NCI-H1436 treated with DMSO at 0.1 percent for 48 hours (cell line): ENCODE measurements at regions not wholly inside any gene's neighbourhood (a gene's known extent, or its start where the extent isn't known, plus 50 kb on each side); places are given as distances from the start of the nearest gene placed in this dataset.

Source experiments
- DNase-seq: peaks from one replicate; lab custom pipeline; 2025; lab: John Stamatoyannopoulos, UW

DNA sequence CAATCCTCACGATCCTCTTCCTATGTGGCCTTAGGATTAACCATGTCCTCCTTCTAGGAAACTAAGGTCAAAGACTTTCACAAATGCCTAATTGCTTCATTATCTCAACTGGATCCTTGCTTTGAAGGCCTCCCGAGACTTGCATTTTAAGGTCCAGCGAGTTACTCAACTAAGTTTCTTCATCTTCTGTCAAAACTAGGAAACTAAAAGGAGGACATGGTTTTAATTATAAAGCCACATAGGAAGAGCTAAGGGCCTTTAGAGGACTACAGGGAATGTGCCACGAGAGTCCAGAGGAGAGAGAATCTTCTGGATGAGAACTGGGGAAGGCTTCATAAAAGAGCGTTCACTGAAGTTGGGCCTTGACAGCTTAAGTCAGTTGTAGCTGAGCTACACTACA, 87.8 kb upstream of the LPP start:
- no peak for DNase-seq

DNA sequence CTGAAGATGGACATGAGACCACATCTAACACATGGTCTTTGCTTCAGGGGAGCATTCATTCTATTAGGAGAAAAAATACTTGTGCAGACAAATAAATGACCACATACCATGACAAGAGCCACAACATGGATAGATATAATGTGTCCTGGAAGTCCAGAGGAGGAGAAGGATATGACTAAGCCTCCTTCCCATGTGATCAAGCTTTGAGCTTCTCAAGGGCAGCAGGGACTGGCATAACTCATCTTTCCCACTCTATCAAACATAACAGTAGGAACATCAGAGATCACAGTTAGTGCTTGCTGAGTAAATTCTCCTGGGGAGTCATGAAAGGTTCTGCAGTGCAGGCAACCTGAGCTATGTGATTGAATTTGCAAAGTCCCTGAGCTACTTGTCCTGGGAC, 86.0 kb upstream of the LPP start:
- no peak for DNase-seq

DNA sequence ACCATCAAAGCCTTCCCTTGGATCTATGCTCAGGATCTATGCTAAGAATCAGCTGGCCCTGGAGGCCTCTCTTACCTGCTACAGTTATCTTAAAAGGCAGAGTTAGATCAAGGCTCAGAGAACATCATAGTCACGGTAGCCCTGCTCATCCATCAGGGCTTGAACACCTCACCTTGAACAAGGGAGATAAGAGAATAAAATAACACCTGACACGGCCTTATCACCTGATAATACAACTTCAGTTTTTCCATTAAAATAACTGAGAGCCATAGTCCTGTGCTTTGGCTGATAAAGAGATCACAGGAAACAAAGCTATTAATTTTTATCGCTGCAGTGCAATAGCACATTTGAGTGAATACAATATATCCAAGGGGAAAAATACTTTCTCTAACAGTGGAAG, 85.6 kb upstream of the LPP start:
- DNase-seq, result no peak

DNA sequence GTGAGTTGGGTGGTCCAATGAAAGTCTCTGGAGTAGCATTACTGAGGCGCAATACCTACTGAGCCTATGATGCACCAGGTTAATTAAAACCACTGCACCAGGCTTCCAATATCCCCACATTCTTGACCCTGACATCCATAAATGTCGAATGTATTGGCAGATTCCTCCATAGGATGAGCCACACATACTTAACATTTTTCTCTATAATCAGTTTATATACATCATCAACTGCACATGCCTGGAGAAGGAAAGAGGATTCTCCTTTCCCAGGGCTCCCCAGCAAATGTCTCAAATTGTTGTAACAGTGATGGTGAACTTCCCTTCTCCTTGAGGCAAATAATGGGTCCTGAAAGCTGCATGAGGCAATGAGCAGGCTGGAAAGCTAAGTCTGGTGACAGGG, 82.3 kb upstream of the LPP start:
- DNase-seq, result no peak

DNA sequence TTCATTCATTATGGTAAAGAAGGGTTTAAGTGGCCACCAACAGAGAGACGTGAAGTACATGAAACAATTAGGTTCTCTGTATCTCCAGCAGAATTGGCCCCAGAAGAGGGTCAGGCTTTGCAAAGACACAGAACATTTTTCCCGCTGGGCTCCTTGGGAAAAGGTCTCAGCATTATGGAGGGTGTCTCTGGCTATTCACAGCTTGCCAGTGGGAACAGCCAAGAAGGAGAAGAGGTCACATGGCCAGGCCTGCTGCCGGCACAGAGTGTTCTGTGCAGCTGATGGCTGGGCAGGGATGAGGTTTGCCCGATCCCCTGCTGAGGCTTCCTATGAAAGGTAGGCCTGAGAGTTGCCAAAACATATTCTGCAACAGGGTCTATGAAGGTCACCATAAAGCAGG, 77.8 kb upstream of the LPP start:
- DNase-seq, result no peak

DNA sequence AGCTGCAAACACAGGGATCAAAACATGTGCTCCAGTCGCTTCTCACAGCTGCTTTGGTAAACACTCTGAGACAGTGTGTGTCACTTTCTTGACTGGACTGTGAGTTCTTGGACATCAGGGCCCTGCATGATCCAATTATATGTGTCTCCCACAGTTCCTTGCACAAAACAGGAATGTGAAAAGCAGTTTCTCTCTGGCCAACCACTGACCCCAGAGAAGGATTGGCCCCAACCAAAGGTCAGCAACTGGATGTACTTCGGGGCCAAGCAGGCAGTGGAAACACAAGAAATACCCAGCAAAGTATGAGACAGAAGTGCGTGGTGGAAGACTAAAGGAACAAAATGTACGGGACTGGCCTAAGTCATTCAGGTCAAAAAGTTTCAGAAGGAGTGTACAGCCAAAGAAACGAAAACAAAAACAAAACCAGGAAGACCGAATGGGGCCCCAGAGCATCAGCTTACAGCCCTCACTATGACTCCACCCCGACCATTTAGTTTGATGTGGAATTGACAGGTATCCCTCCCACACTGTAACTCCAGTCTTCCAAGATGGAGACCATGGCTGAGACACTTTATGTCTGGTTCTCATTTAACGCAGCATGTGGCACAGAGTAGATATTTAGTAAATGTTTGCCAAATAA, 76.7 kb upstream of the LPP start:
- no peak for DNase-seq

DNA sequence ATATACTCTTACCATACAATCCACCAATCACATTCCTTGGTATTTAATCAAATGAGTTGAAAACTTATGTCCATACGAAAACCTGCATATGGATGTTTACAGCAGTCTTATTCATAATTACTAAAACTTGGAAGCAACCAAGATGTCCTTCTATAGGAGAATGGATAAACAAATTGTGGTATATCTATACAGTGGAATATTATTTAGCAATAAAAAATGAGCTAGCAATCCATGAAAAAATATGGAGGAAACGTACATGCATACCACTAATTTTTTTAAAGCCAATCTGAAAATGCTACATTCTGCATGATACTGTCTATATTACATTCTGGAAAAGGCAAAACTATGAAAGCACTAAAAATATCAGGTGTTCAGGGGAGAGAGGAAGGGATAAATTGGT, 73.9 kb upstream of the LPP start:
- no peak for DNase-seq

DNA sequence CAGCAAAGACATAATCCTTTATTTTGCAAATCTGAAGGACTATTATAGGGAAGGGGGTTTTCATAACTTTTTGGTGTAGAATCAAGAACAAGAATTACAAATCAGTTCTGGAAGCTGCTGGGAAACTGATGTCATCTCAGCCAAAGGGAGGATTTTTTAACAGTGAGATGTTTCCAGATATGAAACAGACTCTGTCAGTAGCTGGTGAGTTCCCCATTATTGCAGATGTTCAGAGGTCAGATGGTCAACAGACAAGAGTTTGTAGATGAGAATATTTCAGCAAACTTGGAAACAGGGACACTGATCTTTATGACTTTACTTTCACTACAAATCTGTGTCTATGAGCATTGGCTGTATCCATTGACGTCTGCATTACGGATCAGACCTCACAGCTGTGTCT, 71.9 kb upstream of the LPP start:
- DNase-seq, result no peak

DNA sequence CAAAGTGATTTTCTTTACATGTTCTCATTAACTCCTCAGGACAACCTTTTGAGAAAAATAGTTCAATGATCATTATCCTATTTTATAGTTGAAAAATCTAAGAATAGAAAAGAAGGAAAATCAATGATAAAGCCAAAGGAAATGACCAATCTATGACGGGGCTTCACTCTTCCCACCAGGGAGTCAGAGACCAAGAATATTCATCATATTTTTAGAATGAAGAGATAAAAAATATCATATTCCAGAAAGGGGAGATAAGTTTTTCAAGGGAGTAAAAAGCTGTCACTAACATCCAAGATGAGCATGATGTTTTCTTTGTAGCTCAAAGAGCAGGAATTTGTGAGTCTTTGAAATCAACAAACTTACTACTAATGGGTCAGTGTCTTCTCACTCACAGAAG, 71.5 kb upstream of the LPP start:
- no peak for DNase-seq

DNA sequence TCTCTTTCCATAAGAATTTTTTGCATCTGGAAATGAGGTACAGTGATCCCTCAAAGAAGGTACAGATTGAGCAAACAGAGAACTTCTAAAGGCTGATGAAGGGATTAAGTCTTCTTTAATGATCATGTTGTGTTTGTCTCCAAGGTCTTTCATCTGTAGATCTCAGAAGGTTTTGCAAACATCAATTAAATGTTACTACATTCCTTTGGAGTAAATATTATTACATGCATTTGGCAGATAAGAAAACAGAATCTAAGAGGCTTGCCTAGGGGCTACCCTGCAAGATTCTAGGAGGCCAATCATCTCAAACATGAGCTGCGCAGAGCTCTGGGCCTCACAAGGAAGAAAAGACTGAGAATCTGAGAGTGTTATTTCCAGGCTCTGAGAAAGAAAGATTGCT, 70.9 kb upstream of the LPP start:
- no peak for DNase-seq

DNA sequence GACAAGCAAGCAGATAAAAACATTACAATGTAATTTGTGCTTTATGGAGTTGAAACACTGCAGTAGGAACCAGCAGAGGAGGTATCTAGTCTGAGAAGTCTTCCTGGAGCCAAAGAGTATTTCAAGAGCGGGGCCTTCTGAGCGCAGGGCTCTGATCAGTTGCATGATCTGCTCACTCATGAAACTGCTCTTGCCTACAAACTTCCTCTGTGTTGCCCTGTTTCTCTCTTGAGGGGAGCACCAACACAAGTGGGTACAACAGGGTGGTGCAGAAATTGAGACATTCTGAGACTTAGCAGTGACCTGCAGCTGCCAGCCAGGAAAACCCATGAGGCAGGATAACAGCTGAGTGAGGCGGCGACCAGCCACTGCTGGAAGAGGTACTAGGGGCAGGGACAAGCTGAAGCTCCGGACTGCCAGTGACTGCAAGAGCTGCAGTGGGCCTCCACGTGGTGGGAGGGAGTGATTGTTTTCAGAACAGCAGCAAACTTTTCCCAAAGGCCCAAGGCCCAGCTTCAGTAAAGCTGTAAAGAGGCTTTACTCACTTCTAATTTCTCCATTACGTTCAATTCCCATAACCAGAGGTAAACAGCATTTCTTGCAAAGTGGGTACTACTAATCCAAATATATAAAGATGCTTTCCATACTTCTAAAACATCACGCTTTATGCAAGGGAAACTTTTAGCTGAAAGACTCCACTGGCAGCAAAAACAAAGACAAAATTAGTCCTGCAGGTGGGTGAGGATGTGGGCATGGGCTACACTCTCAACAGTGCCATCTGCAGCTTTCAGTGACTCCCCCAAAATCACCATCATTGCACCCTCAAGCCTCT, 69.0 kb upstream of the LPP start:
- DNase-seq, result no peak

DNA sequence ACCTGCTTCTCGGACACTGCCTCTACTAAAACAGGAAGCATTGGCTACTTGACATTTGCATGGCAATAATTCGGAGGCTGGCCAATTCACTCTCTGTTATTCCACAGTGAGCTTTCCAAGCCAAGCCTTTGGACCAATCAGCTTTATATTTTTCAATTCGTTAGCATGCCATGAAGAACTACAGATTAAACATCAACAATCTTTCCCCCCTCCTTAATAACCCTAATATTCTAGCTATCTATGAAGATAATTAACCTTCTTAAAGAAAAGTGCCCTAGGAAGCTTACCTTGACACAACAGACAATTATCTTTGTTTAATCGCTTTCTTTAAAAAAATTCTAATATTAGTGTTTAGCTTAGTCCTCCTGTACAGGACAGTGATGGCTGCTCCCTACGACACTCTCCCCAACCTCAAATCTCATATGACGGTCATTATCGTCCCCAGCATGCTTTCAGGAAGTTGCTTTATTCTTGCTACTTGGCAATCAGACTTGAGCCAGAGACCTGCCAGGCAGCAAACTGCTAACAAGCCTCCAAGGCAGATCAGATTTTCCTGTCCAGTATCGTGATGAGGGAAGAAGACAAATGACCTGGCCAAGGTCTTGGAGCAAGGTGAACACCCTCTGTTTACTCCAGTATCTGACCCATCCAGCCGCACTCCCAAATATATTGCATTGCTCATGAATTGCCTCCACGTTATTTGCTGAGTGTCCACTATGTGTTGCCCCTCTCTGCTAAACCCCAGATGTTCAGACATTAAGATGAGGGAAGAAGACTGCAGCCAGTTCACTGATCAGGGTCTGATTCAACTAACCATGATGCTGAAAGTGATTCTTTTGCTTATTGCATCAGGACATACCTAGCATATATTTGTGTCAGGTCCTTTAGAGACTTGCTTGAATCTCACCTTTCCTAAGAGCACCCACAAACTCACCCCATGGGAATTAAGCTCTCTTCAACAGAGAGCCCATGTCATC, 68.1 kb upstream of the LPP start:
- no peak for DNase-seq

DNA sequence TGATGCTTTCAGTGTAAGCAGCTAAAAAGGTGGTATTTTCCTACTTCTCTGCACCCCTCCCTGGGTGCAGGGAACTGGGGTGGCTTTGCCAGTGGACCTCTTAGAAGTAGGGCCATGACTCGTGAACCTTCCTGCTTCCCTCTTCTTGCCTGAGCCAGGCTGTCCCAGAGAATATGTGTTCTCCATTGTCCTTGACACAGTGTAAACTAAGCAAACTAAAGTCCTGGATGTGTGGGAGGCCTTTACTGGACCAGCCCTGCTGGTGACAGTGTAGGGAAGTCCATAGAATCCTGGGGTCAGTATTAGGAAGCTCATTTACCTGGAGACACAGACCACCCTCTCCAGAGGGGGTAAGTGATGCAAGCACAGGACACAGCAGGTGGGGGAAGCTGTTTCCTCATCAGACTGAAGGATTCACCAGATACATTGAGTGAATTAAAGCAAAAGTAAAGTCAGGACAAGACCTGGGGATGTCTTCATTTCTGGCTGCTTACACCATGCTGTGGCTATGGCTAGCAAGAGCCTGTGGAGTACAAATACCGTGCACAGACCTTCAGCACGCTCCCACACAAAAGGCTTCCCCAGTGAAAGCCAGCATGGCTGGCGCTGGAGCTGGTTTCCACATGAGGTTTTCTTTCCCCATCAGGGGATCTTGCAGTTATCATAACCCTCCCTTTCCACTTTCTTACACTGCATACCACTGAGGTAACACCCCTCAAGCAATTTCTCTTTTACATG, 64.8 kb upstream of the LPP start:
- no peak for DNase-seq

DNA sequence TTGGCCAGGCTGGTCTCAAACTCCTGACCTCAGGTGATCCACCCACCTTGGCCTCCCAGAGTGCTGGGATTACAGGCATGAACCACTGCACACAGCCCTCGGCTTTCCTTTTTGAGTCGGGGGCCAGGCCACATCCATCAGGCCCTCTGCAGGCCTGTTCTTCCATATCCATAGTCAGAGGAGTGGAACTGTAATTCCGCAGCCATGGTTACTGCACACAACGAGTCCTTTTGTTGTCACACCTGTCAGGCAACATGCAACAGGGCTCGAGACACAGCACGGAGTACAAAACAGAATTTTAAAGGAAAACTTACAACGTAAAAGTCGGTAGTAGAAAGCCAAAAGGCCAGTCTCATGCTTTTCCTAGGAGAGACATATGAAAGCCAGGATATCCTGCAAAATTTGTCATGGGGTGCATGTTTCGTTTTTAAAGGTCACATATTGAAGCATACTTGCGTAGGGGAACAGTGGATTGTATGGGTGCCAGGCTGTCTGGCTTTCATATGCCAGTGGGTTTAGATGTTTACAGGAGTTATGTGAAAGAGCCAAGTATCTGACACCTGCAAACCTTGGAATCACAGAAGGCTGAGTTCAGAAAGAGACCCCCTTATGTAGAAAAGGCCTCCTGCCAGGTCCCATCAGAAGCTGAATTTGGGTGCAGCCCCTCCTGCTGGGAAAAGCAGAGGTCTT, 63.2 kb upstream of the LPP start:
- DNase-seq, result no peak

DNA sequence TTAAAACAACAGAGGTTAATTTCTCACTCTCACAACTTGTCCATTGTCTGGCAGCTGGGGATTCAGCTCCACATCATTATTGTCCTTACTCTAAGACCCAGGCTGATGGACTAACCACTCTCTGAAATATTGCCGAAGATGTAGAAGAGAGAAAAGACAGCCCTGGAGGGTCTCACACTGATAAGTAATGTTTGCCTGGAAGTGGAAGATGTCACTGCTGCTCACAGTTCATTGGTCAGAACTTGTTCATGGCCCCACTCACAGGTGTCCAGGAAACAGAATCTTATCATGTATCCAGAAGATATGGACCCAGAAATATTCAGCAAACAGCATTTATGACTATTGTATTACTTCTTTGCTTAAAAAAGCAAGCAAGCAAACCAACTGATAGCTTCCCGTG, 62.2 kb upstream of the LPP start:
- no peak for DNase-seq

DNA sequence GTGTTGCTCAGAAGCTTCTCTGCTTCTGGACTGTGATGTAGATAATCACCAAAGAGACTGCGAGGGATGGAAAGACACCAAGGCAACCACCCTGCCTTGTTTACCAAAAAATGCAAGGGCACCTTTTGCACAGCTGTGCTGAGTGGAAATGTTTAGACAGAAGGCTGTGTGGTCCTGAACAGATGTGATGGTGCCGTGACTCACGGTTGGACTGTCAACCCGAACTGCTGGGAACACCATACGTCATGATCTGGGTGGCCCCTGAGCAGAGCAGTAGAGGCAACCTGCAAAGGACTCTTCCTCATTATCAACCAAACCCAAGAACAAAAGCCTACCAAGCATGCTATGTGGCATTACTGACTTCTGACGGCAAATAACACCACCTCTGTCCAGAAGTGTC, 61.3 kb upstream of the LPP start:
- DNase-seq, result no peak

DNA sequence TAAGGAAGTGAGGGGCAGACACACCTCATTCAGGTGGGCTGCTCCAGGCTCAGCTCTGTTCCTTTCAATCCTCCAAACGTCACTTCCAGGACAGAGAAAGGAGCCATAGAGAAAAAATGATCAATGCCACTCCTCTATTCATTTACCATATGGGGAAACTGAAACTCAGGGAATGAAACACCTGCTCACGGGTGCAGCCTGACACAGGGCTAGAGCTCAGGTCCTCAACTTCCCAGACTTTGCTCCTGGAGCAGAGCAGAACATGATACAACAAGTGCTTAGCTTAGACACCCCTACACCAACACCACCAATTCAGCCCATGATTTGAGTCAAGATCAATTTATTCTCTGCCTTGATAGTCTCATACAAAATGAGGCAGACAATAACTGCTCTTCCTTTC, 58.5 kb upstream of the LPP start:
- no peak for DNase-seq

DNA sequence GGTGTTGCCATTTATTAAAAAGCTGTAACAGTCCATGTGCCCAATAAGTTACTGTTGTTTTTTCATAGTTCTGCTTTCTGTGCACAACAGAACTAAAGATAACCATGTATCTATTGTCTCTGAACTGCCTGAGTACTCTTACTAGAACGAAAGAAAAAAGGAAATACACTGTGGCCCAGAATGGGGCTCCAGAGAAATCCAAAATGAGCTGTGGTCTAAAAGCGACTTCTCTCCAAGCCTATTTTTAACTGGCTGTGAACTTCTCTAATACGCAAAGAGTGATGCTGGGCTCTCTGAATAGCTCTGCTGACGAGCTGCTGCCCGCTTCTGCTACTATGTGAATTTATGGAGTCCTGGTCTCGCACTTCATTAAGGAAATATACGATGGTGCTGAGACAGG, 56.2 kb upstream of the LPP start:
- no peak for DNase-seq

DNA sequence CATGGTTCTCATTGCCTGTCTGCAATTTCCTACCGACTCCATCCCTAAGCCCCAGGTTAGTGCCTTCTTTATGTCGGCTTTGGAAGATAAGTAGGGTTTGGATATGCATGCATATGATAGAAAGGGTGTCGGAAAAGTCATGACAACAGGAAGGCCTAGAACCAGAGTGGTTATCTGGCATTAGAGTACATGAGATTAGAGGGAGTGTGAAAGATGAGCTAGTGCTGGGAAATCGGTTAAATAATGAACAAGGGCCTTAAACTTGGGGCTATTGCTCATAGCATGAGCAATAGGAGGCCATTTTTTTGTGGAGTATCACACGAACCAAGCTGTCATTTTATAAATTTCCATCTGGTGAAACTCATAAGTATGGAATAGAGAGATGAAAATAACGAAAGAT, 54.0 kb upstream of the LPP start:
- DNase-seq, result no peak

DNA sequence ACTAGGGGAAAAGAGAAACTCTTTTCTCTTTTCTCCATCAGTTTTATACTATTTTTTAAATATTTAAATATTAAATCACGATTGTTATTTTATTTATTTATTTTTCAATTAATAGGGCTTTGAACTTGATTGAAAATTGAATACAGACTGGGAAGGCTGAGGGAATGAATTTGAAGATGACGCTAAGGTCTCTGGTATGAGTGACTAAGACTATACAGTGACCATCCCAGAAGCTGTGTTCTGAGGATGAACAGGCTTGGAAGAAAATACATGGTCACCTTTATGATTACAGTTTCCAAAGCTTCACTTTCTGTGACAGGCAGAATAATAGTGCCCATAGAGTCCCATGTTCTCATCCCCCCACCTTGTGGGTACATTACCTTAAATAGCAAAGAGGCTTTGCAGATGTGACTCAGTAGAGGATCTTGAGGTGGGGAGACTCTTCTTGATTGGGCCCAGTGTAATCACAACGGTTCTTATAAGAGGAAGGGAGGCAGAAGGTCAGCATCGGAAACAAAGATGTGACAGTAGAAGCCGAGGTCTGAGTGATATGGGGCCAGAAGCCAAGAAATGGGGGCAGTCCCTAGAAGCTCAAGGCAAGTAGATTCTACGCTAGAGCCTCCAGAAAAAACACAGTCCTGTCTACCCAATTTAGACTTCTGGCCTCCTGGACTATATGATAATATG, 51.0 kb upstream of the LPP start:
- no peak for DNase-seq

DNA sequence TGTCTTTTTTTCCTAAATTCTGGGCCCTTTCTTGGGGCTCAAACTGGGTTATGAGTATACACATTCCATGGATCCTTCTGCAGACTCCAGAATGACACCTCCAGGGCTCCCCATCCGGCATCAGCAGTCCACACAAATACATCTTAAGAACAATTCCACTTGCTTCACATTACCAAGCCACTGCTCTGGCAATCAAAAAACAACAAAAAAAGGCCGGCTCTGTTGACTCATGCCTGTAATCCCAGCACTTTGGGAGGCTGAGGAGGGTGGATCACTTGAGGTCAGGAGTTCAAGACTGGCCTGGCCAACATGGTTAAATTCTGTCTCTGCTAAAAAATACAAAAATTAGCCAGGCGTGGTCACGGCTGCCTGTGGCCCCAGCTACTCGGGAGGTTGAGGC, 49.9 kb upstream of the LPP start:
- DNase-seq, result no peak
